Neural crest cell (in vitro differentiated cells): ENCODE measurements at regions not wholly inside any gene's neighbourhood (a gene's known extent, or its start where the extent isn't known, plus 50 kb on each side); places are given as distances from the start of the nearest gene placed in this dataset.

Experiments used
- DNase-seq: peaks from one replicate; pipeline ENCODE4 v3.0.0; 2021; ENCODE audit warnings: low read depth, mixed read lengths, low spot score
- H3K27ac Mint-ChIP-seq: one replicate; pipeline ENCODE4 v1.8.0; 2021; ENCODE audit warnings: mild to moderate bottlenecking, mixed read lengths; ENCODE audit not compliant: unreplicated experiment
- H3K27me3 Mint-ChIP-seq: 2 replicates; pipeline ENCODE4 v1.8.0; 2021; ENCODE audit warnings: low read depth, mild to moderate bottlenecking, mixed read lengths
- H3K36me3 Mint-ChIP-seq: 2 replicates; pipeline ENCODE4 v1.8.0; 2021; ENCODE audit warnings: low read depth, mild to moderate bottlenecking, mixed read lengths
- H3K4me1 Mint-ChIP-seq: 2 replicates; pipeline ENCODE4 v1.8.0; 2021; ENCODE audit warnings: mixed read lengths
- H3K4me3 Mint-ChIP-seq: one replicate; pipeline ENCODE4 v1.8.0; 2021; ENCODE audit warnings: mild to moderate bottlenecking, mixed read lengths
- H3K9me3 Mint-ChIP-seq: 2 replicates; pipeline ENCODE4 v1.8.0; 2021; ENCODE audit warnings: mixed read lengths
- CTCF ChIP-seq: fragments of 200-600 bp; sonication (generic); conservative IDR thresholded peaks from 2 replicates; pipeline ENCODE4 v1.5.0; 2021; ENCODE audit warnings: antibody characterized with exemption, mild to moderate bottlenecking

GRCh38 chr1:116255486-116256285 lies 117.4 kb upstream of the ATP1A1 start:
- H3K4me1 Mint-ChIP-seq, result peaks cover under 1% of the 10 kb centered on the region
- no peak overlapping the region for H3K4me3 Mint-ChIP-seq
- no peaks in the 10 kb centered on the region for H3K36me3 Mint-ChIP-seq
- H3K27me3 Mint-ChIP-seq, result no peaks in the 10 kb centered on the region
- DNase-seq, result no peak
- H3K27ac Mint-ChIP-seq, result no peak overlapping the region
- H3K9me3 Mint-ChIP-seq, result no peaks in the 10 kb centered on the region
- no peak for TF ChIP-seq CTCF

- DNase-seq, result no peak
- Mint-ChIP-seq H3K9me3 (no peaks in the 10 kb centered on the region), H3K27ac (no peak overlapping the region), H3K36me3 (no peaks in the 10 kb centered on the region), H3K4me1 (peaks cover 6% of the 10 kb centered on the region), H3K27me3 (no peaks in the 10 kb centered on the region), H3K4me3 (no peak overlapping the region)
- TF ChIP-seq CTCF, result no peak
Observed at GRCh38 chr1:116256286-116256649, 116.8 kb upstream of the ATP1A1 start.

GRCh38 chr1:116256875-116257274 lies 116.2 kb upstream of the ATP1A1 start:
- TF ChIP-seq CTCF, result no peak
- H3K4me1 Mint-ChIP-seq, result peaks cover 11% of the 10 kb centered on the region
- H3K27me3 Mint-ChIP-seq, result no peaks in the 10 kb centered on the region
- DNase-seq, result no peak
- H3K36me3 Mint-ChIP-seq, result no peaks in the 10 kb centered on the region
- H3K4me3 Mint-ChIP-seq, result no peak overlapping the region
- no peak overlapping the region for H3K27ac Mint-ChIP-seq
- no peaks in the 10 kb centered on the region for H3K9me3 Mint-ChIP-seq

- Mint-ChIP-seq H3K27me3 (no peaks in the 10 kb centered on the region), H3K4me1 (peaks cover 14% of the 10 kb centered on the region), H3K4me3 (no peak overlapping the region), H3K9me3 (no peaks in the 10 kb centered on the region), H3K27ac (no peak overlapping the region), H3K36me3 (no peaks in the 10 kb centered on the region)
- DNase-seq, result no peak
- no peak for TF ChIP-seq CTCF
Observed at GRCh38 chr1:116257341-116257767, 115.7 kb upstream of the ATP1A1 start.

- H3K4me1 Mint-ChIP-seq, result peaks cover 14% of the 10 kb centered on the region
- TF ChIP-seq CTCF, result no peak
Observed at GRCh38 chr1:116257836-116258235, 115.2 kb upstream of the ATP1A1 start.

More at GRCh38 chr1:116257836-116258235, 115.2 kb upstream of the ATP1A1 start:
- Mint-ChIP-seq H3K4me3 (no peak overlapping the region), H3K27me3 (no peaks in the 10 kb centered on the region), H3K9me3 (no peaks in the 10 kb centered on the region), H3K36me3 (no peaks in the 10 kb centered on the region), H3K27ac (no peak overlapping the region)
- no peak for DNase-seq
